Prostate gland (tissue), 2 donors: ENCODE measurements at regions not wholly inside any gene's neighbourhood (a gene's known extent, or its start where the extent isn't known, plus 50 kb on each side); places are given as distances from the start of the nearest gene placed in this dataset.

Source experiments
- CTCF ChIP-seq, 4 experiments: fragments of 200-600 bp in 2 of 4; fragments of 450-650 bp in 2 of 4; sonication (generic) in 2 of 4; IDR thresholded peaks; 1 replicate in 3 of 4; 2 replicates in 1 of 4; pipeline ENCODE4 v1.5.1; 2016 to 2019; ENCODE audit warnings: antibody characterized with exemption in 4 of 4, mild to moderate bottlenecking in 2 of 4, moderate library complexity in 2 of 4
- POLR2A ChIP-seq: fragments of 450-650 bp; IDR thresholded peaks from one replicate; pipeline ENCODE4 v1.6.1; 2016; ENCODE audit warnings: antibody characterized with exemption, mild to moderate bottlenecking
- POLR2AphosphoS5 ChIP-seq: sonication (generic); formaldehyde crosslinking; IDR thresholded peaks from one replicate; pipeline ENCODE4 v1.6.1; 2017; ENCODE audit warnings: antibody characterized with exemption

- no peak for TF ChIP-seq POLR2A
- no peak for TF ChIP-seq CTCF (IDR thresholded peaks at IDR 0.05)
- TF ChIP-seq POLR2AphosphoS5 = no peak
These were observed 837.7 kb downstream of the FSCB start for GRCh38 chr14:43669355-43669754.
